ENCODE measurements at regions not wholly inside any gene's neighbourhood (a gene's known extent, or its start where the extent isn't known, plus 50 kb on each side); places are given as distances from the start of the nearest gene placed in this dataset.

DNA sequence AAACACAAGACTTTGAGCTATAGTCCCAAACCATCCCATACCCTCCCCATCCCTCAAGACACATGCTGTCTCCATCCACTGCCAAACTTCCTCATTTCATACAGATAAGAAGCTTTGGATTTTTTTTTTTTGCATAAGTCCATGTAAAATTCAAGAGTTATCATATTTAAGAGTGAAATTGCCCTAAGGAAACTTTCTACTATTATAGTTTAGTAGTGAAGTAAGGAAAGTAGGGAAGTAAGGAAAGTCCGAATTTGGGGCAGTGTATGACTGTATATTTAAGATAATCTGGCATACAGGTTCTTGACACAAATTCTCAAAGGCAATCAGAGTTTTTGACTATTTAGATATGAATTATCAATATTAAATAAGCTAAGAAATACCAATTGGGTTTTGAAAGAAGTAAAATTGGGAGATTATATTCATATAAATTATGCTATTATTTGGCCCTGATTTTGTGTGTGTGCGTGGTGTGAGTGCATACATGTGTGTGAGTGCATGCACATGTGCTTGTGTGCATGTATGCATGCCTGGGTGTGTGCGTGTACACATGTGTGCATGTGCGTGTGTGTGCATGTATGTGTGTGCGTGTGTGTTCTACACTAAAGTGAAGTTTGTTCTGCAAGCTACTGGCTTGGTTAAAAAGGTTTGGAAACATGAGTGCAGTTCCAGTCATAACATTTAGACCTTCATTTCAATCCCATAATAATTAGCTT is 83.6 kb upstream of the MBNL1 start:
- Histone ChIP-seq H3T11ph (ENCODE audit: low read length) (no peak overlapping the region), H2AFZ (ENCODE audit: low read length) (no peak overlapping the region), H4K5ac (ENCODE audit: insufficient read length, low read depth, low read length) (no peak overlapping the region), H2AK5ac (ENCODE audit: insufficient read length, low read length) (no peak overlapping the region), H3K23ac (ENCODE audit: insufficient read length, low read depth, low read length) (no peak overlapping the region), H4K20me1 (ENCODE audit: control insufficient read depth, insufficient read depth, insufficient read length) (no peaks in the 10 kb centered on the region), H3K79me2 (ENCODE audit: insufficient read depth, low read length) (no peaks in the 10 kb centered on the region), H4K91ac (ENCODE audit: insufficient read length, low read depth, low read length) (no peak overlapping the region), H2BK12ac (ENCODE audit: insufficient read length, low read depth, low read length) (no peak overlapping the region), H3K9me3 (ENCODE audit: control insufficient read depth, low read depth, low read length) (no peaks in the 10 kb centered on the region), H3K4ac (ENCODE audit: low read depth, low read length) (no peak overlapping the region), H3K27me3 (ENCODE audit: insufficient read depth, low read length) (no peaks in the 10 kb centered on the region), H3K27ac (ENCODE audit: insufficient read length, low read depth, low read length) (no peak overlapping the region), H3K18ac (ENCODE audit: insufficient read length, low read depth, low read length) (no peak overlapping the region), H2BK15ac (ENCODE audit: low read depth, low read length) (no peak overlapping the region), H2BK5ac (ENCODE audit: insufficient read length, low read length) (no peak overlapping the region), H3K79me1 (ENCODE audit: insufficient read depth, low read depth, low read length, poor library complexity, severe bottlenecking) (no peaks in the 10 kb centered on the region), H3K4me2 (ENCODE audit: insufficient read depth, insufficient read length, low read length) (no peak overlapping the region), H3K23me2 (ENCODE audit: insufficient read length, low read depth, low read length, poor library complexity, severe bottlenecking) (no peaks in the 10 kb centered on the region), H3K56ac (ENCODE audit: insufficient read length, low read depth, low read length) (no peak overlapping the region), H4K8ac (replicated peaks; ENCODE audit: insufficient read length, low read depth, low read length) (no peak overlapping the region), H2BK20ac (ENCODE audit: low read depth, low read length, poor library complexity, severe bottlenecking) (no peak overlapping the region), H3K9ac (ENCODE audit: extremely low read depth, insufficient read length, low read length) (no peak overlapping the region), H3K14ac (ENCODE audit: insufficient read depth, low read length) (no peak overlapping the region), H2BK120ac (ENCODE audit: low read depth, low read length, poor library complexity, severe bottlenecking) (no peak overlapping the region), H3K4me1 (ENCODE audit: insufficient read depth, low read length) (no peaks in the 10 kb centered on the region)
- Mint-ChIP-seq H3K27me3 (ENCODE audit: low read depth) (no peaks in the 10 kb centered on the region), H3K9me3 (no peaks in the 10 kb centered on the region), H3K4me3 (no peak overlapping the region), H3K27ac (no peak overlapping the region), H3K4me1 (no peaks in the 10 kb centered on the region), H3K36me3 (ENCODE audit: insufficient read depth in 1 of 3, low read depth in 3 of 3) (no peaks in the 10 kb centered on the region)
- WGBS (ENCODE audit: extremely low coverage, insufficient read length, low lambda C conversion rate): no CpG with 5 or more reads among the region's 5 CpGs
- TF ChIP-seq, protein P1, sequence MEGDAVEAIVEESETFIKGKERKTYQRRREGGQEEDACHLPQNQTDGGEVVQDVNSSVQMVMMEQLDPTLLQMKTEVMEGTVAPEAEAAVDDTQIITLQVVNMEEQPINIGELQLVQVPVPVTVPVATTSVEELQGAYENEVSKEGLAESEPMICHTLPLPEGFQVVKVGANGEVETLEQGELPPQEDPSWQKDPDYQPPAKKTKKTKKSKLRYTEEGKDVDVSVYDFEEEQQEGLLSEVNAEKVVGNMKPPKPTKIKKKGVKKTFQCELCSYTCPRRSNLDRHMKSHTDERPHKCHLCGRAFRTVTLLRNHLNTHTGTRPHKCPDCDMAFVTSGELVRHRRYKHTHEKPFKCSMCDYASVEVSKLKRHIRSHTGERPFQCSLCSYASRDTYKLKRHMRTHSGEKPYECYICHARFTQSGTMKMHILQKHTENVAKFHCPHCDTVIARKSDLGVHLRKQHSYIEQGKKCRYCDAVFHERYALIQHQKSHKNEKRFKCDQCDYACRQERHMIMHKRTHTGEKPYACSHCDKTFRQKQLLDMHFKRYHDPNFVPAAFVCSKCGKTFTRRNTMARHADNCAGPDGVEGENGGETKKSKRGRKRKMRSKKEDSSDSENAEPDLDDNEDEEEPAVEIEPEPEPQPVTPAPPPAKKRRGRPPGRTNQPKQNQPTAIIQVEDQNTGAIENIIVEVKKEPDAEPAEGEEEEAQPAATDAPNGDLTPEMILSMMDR (conservative IDR thresholded peaks at IDR 0.05): no peak
- no peak for DNase-seq

Data from H9 (cell line).